PFSK-1 (cell line): ENCODE measurements at regions not wholly inside any gene's neighbourhood (a gene's known extent, or its start where the extent isn't known, plus 50 kb on each side); places are given as distances from the start of the nearest gene placed in this dataset.

ENCODE experiments used
- FOXP2 ChIP-seq: optimal IDR thresholded peaks from 2 replicates; pipeline ENCODE3; 2011; ENCODE audit warnings: borderline replicate concordance, control low read depth, inconsistent platforms; ENCODE audit not compliant: insufficient read depth; ENCODE audit errors: extremely low read length, extremely low read depth
- POLR2AphosphoS5 ChIP-seq: IDR thresholded peaks from 2 replicates; pipeline ENCODE4 v1.6.1; 2012; ENCODE audit warnings: low read depth, mild to moderate bottlenecking, control low read depth, low read length, moderate library complexity
- SIN3A ChIP-seq: IDR thresholded peaks from 2 replicates; pipeline ENCODE4 v1.6.1; 2012; ENCODE audit warnings: mild to moderate bottlenecking, low read length, moderate library complexity, borderline replicate concordance; ENCODE audit not compliant: insufficient read depth
- TAF1 ChIP-seq: IDR thresholded peaks from 2 replicates; pipeline ENCODE4 v1.6.1; 2012; ENCODE audit warnings: low read length, control low read depth, borderline replicate concordance; ENCODE audit not compliant: insufficient read depth
- TF ChIP-seq, protein P1 (sequence below), 2 experiments: IDR thresholded peaks; 2 replicates each; pipeline versions ENCODE4 v1.6.1 to v1.8.0; 2011 to 2012; ENCODE audit warnings: low read depth in 2 of 2, low read length in 2 of 2, control low read depth in 1 of 2, inconsistent platforms in 1 of 2, mild to moderate bottlenecking in 1 of 2, moderate library complexity in 1 of 2; ENCODE audit not compliant: insufficient read depth in 1 of 2

DNA sequence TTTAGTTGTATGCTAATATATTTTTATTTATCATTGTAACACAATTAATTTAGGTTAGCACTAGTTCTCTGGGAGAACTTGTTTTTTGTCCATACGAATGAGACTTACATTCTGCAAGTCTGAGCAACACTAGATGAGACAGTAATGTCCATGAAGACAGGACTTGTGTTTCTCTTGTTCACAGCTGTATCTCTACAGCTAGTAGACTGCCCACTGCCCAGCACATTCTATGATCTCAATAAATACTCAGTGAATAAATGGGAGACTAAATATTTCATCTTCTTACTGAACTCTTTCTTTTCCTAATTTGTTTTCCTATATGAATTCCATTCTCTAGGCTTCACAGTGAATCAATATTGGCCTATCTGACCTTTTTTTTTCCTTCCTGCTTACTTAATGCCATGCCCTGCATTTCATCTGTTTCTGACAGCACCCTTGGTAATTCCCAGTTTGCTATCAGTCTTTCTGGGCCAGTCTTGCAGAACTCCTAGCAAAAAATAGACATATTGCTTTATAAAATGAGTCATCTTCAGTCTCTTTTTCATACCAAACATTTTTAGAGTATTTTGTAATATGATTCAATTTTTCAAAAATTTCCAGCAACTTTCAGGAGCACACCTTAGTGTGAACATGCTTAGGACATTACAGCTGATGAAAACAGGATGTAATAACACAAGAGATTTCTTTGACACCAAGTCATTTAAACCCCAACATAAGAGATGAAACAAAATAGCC, 185.5 kb upstream of the ATP2B1 start:
- TF ChIP-seq, protein P1, sequence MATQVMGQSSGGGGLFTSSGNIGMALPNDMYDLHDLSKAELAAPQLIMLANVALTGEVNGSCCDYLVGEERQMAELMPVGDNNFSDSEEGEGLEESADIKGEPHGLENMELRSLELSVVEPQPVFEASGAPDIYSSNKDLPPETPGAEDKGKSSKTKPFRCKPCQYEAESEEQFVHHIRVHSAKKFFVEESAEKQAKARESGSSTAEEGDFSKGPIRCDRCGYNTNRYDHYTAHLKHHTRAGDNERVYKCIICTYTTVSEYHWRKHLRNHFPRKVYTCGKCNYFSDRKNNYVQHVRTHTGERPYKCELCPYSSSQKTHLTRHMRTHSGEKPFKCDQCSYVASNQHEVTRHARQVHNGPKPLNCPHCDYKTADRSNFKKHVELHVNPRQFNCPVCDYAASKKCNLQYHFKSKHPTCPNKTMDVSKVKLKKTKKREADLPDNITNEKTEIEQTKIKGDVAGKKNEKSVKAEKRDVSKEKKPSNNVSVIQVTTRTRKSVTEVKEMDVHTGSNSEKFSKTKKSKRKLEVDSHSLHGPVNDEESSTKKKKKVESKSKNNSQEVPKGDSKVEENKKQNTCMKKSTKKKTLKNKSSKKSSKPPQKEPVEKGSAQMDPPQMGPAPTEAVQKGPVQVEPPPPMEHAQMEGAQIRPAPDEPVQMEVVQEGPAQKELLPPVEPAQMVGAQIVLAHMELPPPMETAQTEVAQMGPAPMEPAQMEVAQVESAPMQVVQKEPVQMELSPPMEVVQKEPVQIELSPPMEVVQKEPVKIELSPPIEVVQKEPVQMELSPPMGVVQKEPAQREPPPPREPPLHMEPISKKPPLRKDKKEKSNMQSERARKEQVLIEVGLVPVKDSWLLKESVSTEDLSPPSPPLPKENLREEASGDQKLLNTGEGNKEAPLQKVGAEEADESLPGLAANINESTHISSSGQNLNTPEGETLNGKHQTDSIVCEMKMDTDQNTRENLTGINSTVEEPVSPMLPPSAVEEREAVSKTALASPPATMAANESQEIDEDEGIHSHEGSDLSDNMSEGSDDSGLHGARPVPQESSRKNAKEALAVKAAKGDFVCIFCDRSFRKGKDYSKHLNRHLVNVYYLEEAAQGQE (IDR thresholded peaks at IDR 0.05; ENCODE audit: insufficient read depth in 1 of 2, low read depth in 2 of 2, low read length in 2 of 2) = no peak
- TF ChIP-seq TAF1 (no peak), POLR2AphosphoS5 (no peak), SIN3A (no peak), FOXP2 (no peak)

DNA sequence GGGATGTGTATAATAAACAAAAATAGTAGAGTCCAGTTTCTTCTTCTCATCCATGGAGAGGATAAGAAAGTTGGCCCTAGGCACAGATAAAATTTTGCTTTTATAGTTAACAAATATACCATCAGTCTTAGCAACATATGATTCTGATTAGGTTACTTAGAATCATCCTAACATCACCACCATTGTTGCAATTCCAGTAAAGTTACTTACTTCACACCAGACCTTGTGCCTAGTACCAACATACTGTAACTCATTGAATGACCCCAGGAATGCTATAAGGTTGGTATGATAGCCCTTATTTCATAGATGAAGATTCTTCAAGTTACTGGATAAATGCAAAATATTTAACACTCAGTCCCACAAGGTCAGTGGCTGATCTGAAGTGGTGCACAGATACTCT, 183.8 kb upstream of the ATP2B1 start:
- TF ChIP-seq FOXP2 (no peak), POLR2AphosphoS5 (no peak), TAF1 (no peak), SIN3A (no peak)
- TF ChIP-seq, protein P1 (IDR thresholded peaks at IDR 0.05; ENCODE audit: insufficient read depth in 1 of 2, low read depth in 2 of 2, low read length in 2 of 2) = no peak

DNA sequence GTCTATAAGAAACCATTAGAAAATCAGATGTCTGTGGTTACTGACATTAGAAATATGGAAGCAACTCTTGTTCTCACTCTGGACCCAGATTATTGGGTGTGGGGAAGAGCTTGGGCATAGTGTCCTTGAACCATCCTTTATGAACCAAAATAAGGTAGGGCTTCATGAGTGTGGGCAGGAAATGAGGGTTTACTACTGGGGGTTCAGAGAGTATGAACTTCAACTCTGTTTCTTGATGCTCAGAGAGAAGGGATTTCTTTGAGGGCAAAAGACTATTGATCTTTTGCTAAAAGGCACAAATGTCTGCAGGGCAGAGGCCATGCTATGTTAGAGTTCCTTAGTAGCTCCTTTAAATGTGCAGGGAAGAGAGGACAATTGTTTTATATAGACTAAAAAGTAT, 183.3 kb upstream of the ATP2B1 start:
- TF ChIP-seq TAF1 = no peak
- TF ChIP-seq, protein P1 (IDR thresholded peaks at IDR 0.05; ENCODE audit: insufficient read depth in 1 of 2, low read depth in 2 of 2, low read length in 2 of 2) = no peak
- no peak for TF ChIP-seq POLR2AphosphoS5
- TF ChIP-seq SIN3A = no peak
- TF ChIP-seq FOXP2 = no peak

DNA sequence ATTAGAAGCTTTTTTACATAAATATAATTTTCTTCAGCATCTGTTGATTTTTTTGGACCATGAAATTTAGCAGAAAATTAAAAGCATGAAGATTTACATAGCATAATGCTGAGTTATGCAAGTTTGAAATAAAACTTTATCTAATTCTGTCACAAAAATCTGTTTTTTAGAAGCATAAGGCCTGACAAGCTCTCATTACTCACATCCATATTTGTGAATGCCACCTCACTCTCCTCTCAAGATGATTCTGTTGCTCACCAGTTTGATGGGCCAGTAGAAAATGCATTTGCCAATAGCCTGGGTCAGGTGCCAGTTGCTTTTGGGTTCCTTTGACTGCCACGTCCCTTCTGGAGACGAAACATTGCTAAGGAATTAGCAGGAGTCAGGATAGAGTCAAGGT, 181.5 kb upstream of the ATP2B1 start:
- TF ChIP-seq POLR2AphosphoS5 (no peak), FOXP2 (no peak), TAF1 (no peak), SIN3A (no peak)
- TF ChIP-seq, protein P1 (IDR thresholded peaks at IDR 0.05; ENCODE audit: insufficient read depth in 1 of 2, low read depth in 2 of 2, low read length in 2 of 2) = no peak
